T-cell (primary cell): ENCODE measurements at regions not wholly inside any gene's neighbourhood (a gene's known extent, or its start where the extent isn't known, plus 50 kb on each side); places are given as distances from the start of the nearest gene placed in this dataset.

Source experiments
- ATAC-seq, 4 experiments: fragments of 200-7000 bp in 3 of 4; fragments of 150-1000 bp in 1 of 4; cut with Tn5 transposase; replicated peaks in 1 of 4; 1 replicate in 3 of 4; 2 replicates in 1 of 4; pipeline ENCODE4 v1.10.0; 2021; ENCODE audit warnings: moderate library complexity in 3 of 4, mild to moderate bottlenecking in 2 of 4, moderate number of reproducible peaks in 1 of 4
- CTCF ChIA-PET, 2 donors: fragments of 300-600 bp; sonication (Branson Sonifier 250); formaldehyde crosslinking; loops; one replicate each; lab custom pipeline; 2022; ENCODE audit warnings: antibody characterized with exemption in 2 of 2; lab: Charles Lee
- POLR2A ChIA-PET, 2 donors: fragments of 300-600 bp; sonication (Branson Sonifier 250); formaldehyde crosslinking; loops; one replicate each; lab custom pipeline; 2022; ENCODE audit warnings: antibody characterized with exemption in 2 of 2; lab: Charles Lee
- DNase-seq, 35 experiments: peaks; one replicate each; pipeline versions ENCODE4 v3.0.0 to v3.0.0-alpha.2; 2013 to 2023
- H3K27ac ChIP-seq: one replicate; pipeline ENCODE4 v1.5.1; 2013; ENCODE audit warnings: low read length
- H3K27me3 ChIP-seq, 2 experiments: replicated peaks in 1 of 2; 1 replicate in 1 of 2; 2 replicates in 1 of 2; pipeline versions ENCODE4 v1.6.1 to v1.7.0; 2013; ENCODE audit warnings: low read length in 1 of 2, mixed read lengths in 1 of 2; ENCODE audit not compliant: control insufficient read depth in 2 of 2, insufficient read depth in 2 of 2; ENCODE audit errors: extremely low read depth in 1 of 2
- H3K36me3 ChIP-seq, 2 donors: 1 replicate in 1 of 2; 2 replicates in 1 of 2; pipeline versions ENCODE4 v1.6.1 to v1.7.0; 2013; ENCODE audit warnings: low read length in 1 of 2; ENCODE audit not compliant: control insufficient read depth in 2 of 2, insufficient read depth in 1 of 2; ENCODE audit errors: extremely low read depth in 1 of 2
- H3K4me1 ChIP-seq, 2 experiments: 1 replicate in 1 of 2; 2 replicates in 1 of 2; pipeline versions ENCODE4 v1.6.1 to v1.7.0; 2013; ENCODE audit warnings: low read length in 2 of 2, mixed read lengths in 1 of 2; ENCODE audit not compliant: insufficient read depth in 2 of 2, control insufficient read depth in 1 of 2; ENCODE audit errors: extremely low read depth in 1 of 2
- H3K4me3 ChIP-seq, 2 donors: 1 replicate in 1 of 2; 2 replicates in 1 of 2; pipeline versions ENCODE4 v1.5.1 to v1.7.0; 2013; ENCODE audit warnings: mild to moderate bottlenecking in 2 of 2, low read length in 1 of 2, moderate library complexity in 1 of 2; ENCODE audit not compliant: control insufficient read depth in 1 of 2; ENCODE audit errors: extremely low read depth in 1 of 2
- H3K9me3 ChIP-seq: 2 replicates; pipeline ENCODE4 v1.7.0; 2013
- H3K27ac Mint-ChIP-seq, 2 donors: one replicate each; pipeline ENCODE4 v1.8.0; 2020 to 2021; ENCODE audit warnings: mild to moderate bottlenecking in 2 of 2, mixed read lengths in 2 of 2
- H3K27me3 Mint-ChIP-seq, 2 donors: one replicate each; pipeline ENCODE4 v1.8.0; 2021 to 2022; ENCODE audit warnings: mixed read lengths in 2 of 2
- H3K36me3 Mint-ChIP-seq: one replicate; pipeline ENCODE4 v1.8.0; 2021; ENCODE audit warnings: mixed read lengths
- H3K4me1 Mint-ChIP-seq, 3 donors: one replicate each; pipeline ENCODE4 v1.8.0; 2020 to 2022; ENCODE audit warnings: mixed read lengths in 3 of 3, mild to moderate bottlenecking in 1 of 3
- H3K4me3 Mint-ChIP-seq, 3 donors: one replicate each; pipeline ENCODE4 v1.8.0; 2020 to 2022; ENCODE audit warnings: mild to moderate bottlenecking in 3 of 3, mixed read lengths in 3 of 3, moderate library complexity in 3 of 3
- H3K9me3 Mint-ChIP-seq, 3 donors: one replicate each; pipeline ENCODE4 v1.8.0; 2020 to 2022; ENCODE audit warnings: mixed read lengths in 3 of 3
- WGBS: methylation state at CpG from one replicate; pipeline ENCODE4 v1.1.5; 2013; ENCODE audit warnings: missing lambda C conversion rate; ENCODE audit not compliant: insufficient coverage; 5-methylcytosine and 5-hydroxymethylcytosine counted together

DNA sequence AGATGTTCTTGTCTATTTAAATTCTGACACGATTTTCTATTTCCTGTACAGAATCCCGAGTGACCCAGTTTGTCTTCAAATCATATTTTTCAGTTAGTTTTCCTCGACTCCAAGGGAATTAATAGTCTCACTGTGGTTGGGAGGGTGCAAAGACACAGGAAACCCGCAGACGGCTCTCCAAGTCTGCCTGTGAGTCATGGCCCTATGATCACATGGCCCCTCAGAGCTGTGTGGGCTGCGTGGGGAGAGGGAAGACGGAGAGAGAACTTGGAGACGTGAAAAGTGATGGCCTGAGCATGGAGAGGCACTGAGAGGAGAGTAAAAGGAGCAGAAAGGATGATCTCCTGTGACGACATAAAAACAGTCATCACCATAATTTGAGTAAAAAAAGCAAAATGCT lies 989.9 kb downstream of the DCDC2C start:
- no peaks in the 10 kb centered on the region for H3K4me1 Mint-ChIP-seq
- no peaks in the 10 kb centered on the region for H3K36me3 ChIP-seq
- DNase-seq (no peak), ATAC-seq (no peak)
- ChIA-PET CTCF (no interaction called here), POLR2A (no interaction called here)
- no peaks in the 10 kb centered on the region for H3K9me3 ChIP-seq
- H3K4me1 ChIP-seq = no peaks in the 10 kb centered on the region
- WGBS = 79% methylated on average over 2 of the region's 9 CpGs
- H3K27ac Mint-ChIP-seq = no peak overlapping the region
- H3K4me3 Mint-ChIP-seq = no peak overlapping the region
- H3K9me3 Mint-ChIP-seq = peaks cover 4 to 20% (median 12%) of the 10 kb centered on the region in 3 donors
- H3K27ac ChIP-seq = no peak overlapping the region
- no peaks in the 10 kb centered on the region for H3K36me3 Mint-ChIP-seq
- H3K4me3 ChIP-seq = no peak overlapping the region
- no peaks in the 10 kb centered on the region for H3K27me3 Mint-ChIP-seq
- no peaks in the 10 kb centered on the region for H3K27me3 ChIP-seq

- no peaks in the 10 kb centered on the region for H3K4me1 Mint-ChIP-seq
- Histone ChIP-seq H3K27me3 (no peaks in the 10 kb centered on the region), H3K9me3 (no peaks in the 10 kb centered on the region), H3K36me3 (no peaks in the 10 kb centered on the region), H3K4me3 (no peak overlapping the region), H3K27ac (no peak overlapping the region), H3K4me1 (no peaks in the 10 kb centered on the region)
- POLR2A ChIA-PET = no interaction called here
- H3K9me3 Mint-ChIP-seq = peaks cover 4 to 13% (median 12%) of the 10 kb centered on the region in 3 donors
- no peaks in the 10 kb centered on the region for H3K27me3 Mint-ChIP-seq
- ATAC-seq = no peak
- no peak overlapping the region for H3K27ac Mint-ChIP-seq
- no CpG with 5 or more reads among the region's 2 CpGs for WGBS
- CTCF ChIA-PET = no interaction called here
- no peak for DNase-seq
- no peaks in the 10 kb centered on the region for H3K36me3 Mint-ChIP-seq
- H3K4me3 Mint-ChIP-seq = no peak overlapping the region
Observed at GRCh38 chr2:4695281-4695861, 992.0 kb downstream of the DCDC2C start.

DNA sequence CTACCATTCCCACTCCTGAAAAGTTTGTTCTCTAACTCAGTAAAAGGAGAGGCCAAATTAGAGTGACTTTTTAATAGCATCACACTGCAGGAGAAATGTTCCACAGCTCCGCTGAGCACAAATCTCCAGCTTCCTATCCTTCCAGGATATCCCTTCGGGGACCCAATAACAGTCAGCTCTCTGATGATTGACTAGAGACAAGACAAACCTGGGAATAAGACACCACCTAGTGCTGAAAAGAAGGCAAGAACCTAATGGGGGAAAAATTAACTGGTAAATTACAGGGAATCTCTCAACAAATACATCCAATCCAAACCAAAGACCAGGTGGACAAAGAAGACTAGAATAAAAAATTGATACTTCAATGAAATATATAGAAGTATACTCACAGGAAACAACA lies 977.1 kb upstream of the SOX11 start:
- H3K27me3 ChIP-seq = no peaks in the 10 kb centered on the region
- ChIA-PET CTCF (no interaction called here), POLR2A (no interaction called here)

DNA sequence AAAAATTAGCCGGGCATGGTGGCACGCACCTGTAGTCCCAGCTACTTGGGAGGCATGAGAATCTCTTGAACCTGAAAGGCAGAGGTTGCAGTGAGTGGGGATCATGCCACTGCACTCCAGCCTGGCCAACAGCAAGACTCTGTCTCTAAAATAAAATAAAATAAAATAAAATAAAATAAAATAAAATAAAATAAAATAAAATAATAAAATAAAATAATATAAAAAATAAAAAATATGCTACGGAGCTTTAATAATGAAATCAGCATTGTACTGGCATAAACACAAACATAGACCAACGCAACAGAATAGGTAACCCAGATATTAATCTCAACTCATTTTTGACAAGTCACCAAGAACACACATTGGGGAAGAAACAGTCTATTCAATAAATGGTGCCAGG lies 973.4 kb upstream of the SOX11 start:
- Mint-ChIP-seq H3K36me3 (no peaks in the 10 kb centered on the region), H3K9me3 (peaks cover 28 to 42% (median 31%) of the 10 kb centered on the region in 3 donors), H3K4me1 (no peaks in the 10 kb centered on the region), H3K27ac (no peak overlapping the region), H3K27me3 (no peaks in the 10 kb centered on the region), H3K4me3 (no peak overlapping the region)
- Histone ChIP-seq H3K4me3 (no peak overlapping the region), H3K9me3 (peaks cover 4% of the 10 kb centered on the region), H3K27ac (no peak overlapping the region), H3K27me3 (no peaks in the 10 kb centered on the region), H3K36me3 (no peaks in the 10 kb centered on the region), H3K4me1 (no peaks in the 10 kb centered on the region)
- CTCF ChIA-PET = no interaction called here
- no CpG with 5 or more reads among the region's 4 CpGs for WGBS
- ATAC-seq (no peak), DNase-seq (no peak)
- POLR2A ChIA-PET = no interaction called here

More for the DNA sequence above, 977.1 kb upstream of the SOX11 start:
- Mint-ChIP-seq H3K27me3 (no peaks in the 10 kb centered on the region), H3K9me3 (peaks cover 27 to 48% (median 29%) of the 10 kb centered on the region in 3 donors), H3K36me3 (no peaks in the 10 kb centered on the region), H3K4me3 (no peak overlapping the region), H3K27ac (no peak overlapping the region), H3K4me1 (no peaks in the 10 kb centered on the region)
- Histone ChIP-seq H3K4me3 (no peak overlapping the region), H3K27ac (no peak overlapping the region), H3K36me3 (no peaks in the 10 kb centered on the region), H3K9me3 (peaks cover 4% of the 10 kb centered on the region), H3K4me1 (no peaks in the 10 kb centered on the region)
- no peak for DNase-seq
- no CpG with 5 or more reads among the region's 2 CpGs for WGBS
- ATAC-seq = no peak

- POLR2A ChIA-PET = no interaction called here
Observed at GRCh38 chr2:4725618-4726017, 966.6 kb upstream of the SOX11 start.

DNA sequence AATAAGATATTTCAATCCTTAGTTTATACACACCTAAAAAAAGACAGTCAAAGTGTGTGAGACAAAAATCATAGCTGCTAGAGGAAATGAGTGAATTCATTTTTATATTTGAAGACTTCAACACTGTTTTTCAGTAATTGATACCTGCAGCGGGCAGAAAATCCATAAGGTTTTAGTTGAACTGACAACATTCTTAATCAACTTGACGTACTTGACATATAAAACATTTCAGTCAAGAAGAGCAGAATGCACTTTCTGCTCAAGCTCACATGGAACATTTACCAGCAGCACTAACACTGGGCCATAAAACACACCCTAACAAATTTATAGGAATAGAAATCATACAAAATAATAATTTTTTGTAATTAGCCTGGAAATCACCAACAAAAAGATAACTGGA lies 959.6 kb upstream of the SOX11 start:
- H3K4me3 Mint-ChIP-seq = no peak overlapping the region

More at GRCh38 chr2:4725618-4726017, 966.6 kb upstream of the SOX11 start:
- ATAC-seq (no peak), DNase-seq (no peak)
- H3K4me1 ChIP-seq = no peaks in the 10 kb centered on the region
- no peaks in the 10 kb centered on the region for H3K36me3 ChIP-seq
- H3K9me3 Mint-ChIP-seq = peaks cover 5 to 11% (median 6%) of the 10 kb centered on the region in 3 donors
- H3K4me3 Mint-ChIP-seq = no peak overlapping the region
- no peaks in the 10 kb centered on the region for H3K27me3 Mint-ChIP-seq
- CTCF ChIA-PET = no interaction called here
- WGBS = 81% methylated on average over 2 of the region's 4 CpGs
- no peaks in the 10 kb centered on the region for H3K36me3 Mint-ChIP-seq
- no peak overlapping the region for H3K4me3 ChIP-seq
- H3K27me3 ChIP-seq = no peaks in the 10 kb centered on the region
- no peak overlapping the region for H3K27ac Mint-ChIP-seq
- H3K27ac ChIP-seq = no peak overlapping the region
- no peaks in the 10 kb centered on the region for H3K4me1 Mint-ChIP-seq
- no peaks in the 10 kb centered on the region for H3K9me3 ChIP-seq

More for the DNA sequence above, 959.6 kb upstream of the SOX11 start:
- no peak overlapping the region for H3K27ac ChIP-seq
- no peak for ATAC-seq
- Mint-ChIP-seq H3K9me3 (peaks cover 5 to 14% (median 5%) of the 10 kb centered on the region in 3 donors), H3K36me3 (no peaks in the 10 kb centered on the region), H3K27ac (no peak overlapping the region), H3K27me3 (no peaks in the 10 kb centered on the region), H3K4me1 (no peaks in the 10 kb centered on the region)
- CTCF ChIA-PET = interaction anchor here in 1 of 2 donors (0.7 kb wide), 1 partner anchor 1734 kb away, joined by 3 read pairs; no protein-coding TSS in a partner anchor
- no peak for DNase-seq
- no CpG with 5 or more reads among the region's 2 CpGs for WGBS
- POLR2A ChIA-PET = no interaction called here
- no peak overlapping the region for H3K4me3 ChIP-seq
- H3K4me1 ChIP-seq = no peaks in the 10 kb centered on the region
- no peaks in the 10 kb centered on the region for H3K36me3 ChIP-seq
- no peaks in the 10 kb centered on the region for H3K27me3 ChIP-seq
- H3K9me3 ChIP-seq = peaks cover 2% of the 10 kb centered on the region
